IMR-90 (cell line): ENCODE measurements at regions not wholly inside any gene's neighbourhood (a gene's known extent, or its start where the extent isn't known, plus 50 kb on each side); places are given as distances from the start of the nearest gene placed in this dataset.

Source experiments
- ATAC-seq: fragments of 200-7000 bp; cut with Tn5 transposase; 2 replicates; pipeline ENCODE4 v1.9.1; 2020; ENCODE audit warnings: low read depth, mild to moderate bottlenecking, moderate library complexity
- BruUV-seq: library from RNA; stranded (reverse); fragments of 400-500 nt; replicated peaks from 2 replicates; lab custom pipeline; 2021; lab: Mats Ljungman, UMichigan
- CTCF ChIA-PET: fragments of 300-600 bp; formaldehyde crosslinking; extraction: SDS; loops from one replicate; lab custom pipeline; 2021; ENCODE audit warnings: antibody characterized with exemption; lab: Yijun Ruan, JAX
- POLR2A ChIA-PET: fragments of 300-600 bp; sonication (Branson Sonifier 250); formaldehyde crosslinking; loops from one replicate; lab custom pipeline; 2022; ENCODE audit warnings: antibody characterized with exemption; ENCODE audit not compliant: unreplicated experiment; lab: Charles Lee
- DNase-seq: peaks from one replicate; pipeline ENCODE4 v3.0.0; 2013
- H2AFZ ChIP-seq: replicated peaks from 2 replicates; pipeline ENCODE3; 2013; ENCODE audit warnings: low read length, mild to moderate bottlenecking; ENCODE audit not compliant: poor library complexity
- H2AK5ac ChIP-seq: 2 replicates; pipeline ENCODE4 v1.6.1; 2013; ENCODE audit warnings: low read depth, low read length, inconsistent platforms
- H2AK9ac ChIP-seq: replicated peaks from 2 replicates; pipeline ENCODE3; 2013; ENCODE audit warnings: mild to moderate bottlenecking, low read depth, low read length, moderate library complexity; ENCODE audit not compliant: poor library complexity
- H2BK120ac ChIP-seq: 2 replicates; pipeline ENCODE4 v1.6.1; 2013; ENCODE audit warnings: low read depth, low read length, inconsistent platforms
- H2BK15ac ChIP-seq: 3 replicates; pipeline ENCODE4 v1.6.1; 2013; ENCODE audit warnings: low read depth, low read length, inconsistent platforms
- H2BK20ac ChIP-seq: 2 replicates; pipeline ENCODE4 v1.6.1; 2013; ENCODE audit warnings: low read depth, mild to moderate bottlenecking, inconsistent platforms, low read length, moderate library complexity
- H2BK5ac ChIP-seq: 2 replicates; pipeline ENCODE4 v1.6.1; 2013; ENCODE audit warnings: mild to moderate bottlenecking, low read depth, low read length, inconsistent platforms; ENCODE audit not compliant: poor library complexity, severe bottlenecking
- H3K14ac ChIP-seq: replicated peaks from 2 replicates; pipeline ENCODE4 v1.6.1; 2013; ENCODE audit warnings: low read depth, low read length, inconsistent platforms
- H3K18ac ChIP-seq: 2 replicates; pipeline ENCODE4 v1.6.1; 2013; ENCODE audit warnings: low read depth, low read length, control low read depth
- H3K23ac ChIP-seq: 2 replicates; pipeline ENCODE4 v1.6.1; 2013; ENCODE audit warnings: low read depth, low read length, inconsistent platforms
- H3K27ac ChIP-seq: 2 replicates; pipeline ENCODE4 v1.5.1; 2013; ENCODE audit warnings: mild to moderate bottlenecking, control low read depth, low read length; ENCODE audit not compliant: insufficient read depth
- H3K27me3 ChIP-seq: 2 replicates; pipeline ENCODE4 v1.6.1; 2013; ENCODE audit warnings: low read length; ENCODE audit not compliant: control insufficient read depth, insufficient read depth
- H3K36me3 ChIP-seq: 2 replicates; pipeline ENCODE4 v1.6.1; 2013; ENCODE audit warnings: low read length, mixed read lengths; ENCODE audit not compliant: control insufficient read depth, insufficient read depth
- H3K4ac ChIP-seq: 2 replicates; pipeline ENCODE4 v1.6.1; 2013; ENCODE audit warnings: low read depth, low read length, inconsistent platforms
- H3K4me1 ChIP-seq: 2 replicates; pipeline ENCODE4 v1.6.1; 2013; ENCODE audit warnings: low read length, mixed read lengths; ENCODE audit not compliant: control insufficient read depth, insufficient read depth
- H3K4me2 ChIP-seq: 2 replicates; pipeline ENCODE4 v1.6.1; 2013; ENCODE audit warnings: low read depth, mild to moderate bottlenecking, control low read depth, low read length, moderate library complexity
- H3K4me3 ChIP-seq: 2 replicates; pipeline ENCODE4 v1.5.1; 2013; ENCODE audit warnings: low read depth, mild to moderate bottlenecking, control low read depth, low read length, moderate library complexity; ENCODE audit not compliant: insufficient read depth
- H3K56ac ChIP-seq: 2 replicates; pipeline ENCODE4 v1.6.1; 2013; ENCODE audit warnings: low read length, inconsistent platforms; ENCODE audit not compliant: insufficient read depth; ENCODE audit errors: extremely low read depth
- H3K79me1 ChIP-seq, 2 experiments: 2 replicates each; pipeline ENCODE4 v1.6.1; 2013; ENCODE audit warnings: low read length in 2 of 2, inconsistent platforms in 1 of 2, low read depth in 1 of 2
- H3K9ac ChIP-seq: 2 replicates; pipeline ENCODE4 v1.6.1; 2013; ENCODE audit warnings: low read depth, low read length, control low read depth
- H3K9me1 ChIP-seq: 2 replicates; pipeline ENCODE4 v1.6.1; 2013; ENCODE audit warnings: low read length, inconsistent platforms; ENCODE audit not compliant: insufficient read depth
- H3K9me3 ChIP-seq: 2 replicates; pipeline ENCODE4 v1.6.1; 2013; ENCODE audit warnings: low read length; ENCODE audit not compliant: control insufficient read depth, insufficient read depth
- H4K20me1 ChIP-seq: 2 replicates; pipeline ENCODE4 v1.6.1; 2013; ENCODE audit warnings: low read length, inconsistent platforms; ENCODE audit not compliant: insufficient read depth
- H4K5ac ChIP-seq: 2 replicates; pipeline ENCODE4 v1.6.1; 2013; ENCODE audit warnings: mild to moderate bottlenecking, low read depth, low read length, control low read depth
- H4K8ac ChIP-seq, 2 experiments: 2 replicates each; pipeline ENCODE4 v1.6.1; 2013; ENCODE audit warnings: low read depth in 2 of 2, low read length in 2 of 2, control low read depth in 1 of 2, inconsistent platforms in 1 of 2
- H4K91ac ChIP-seq: 2 replicates; pipeline ENCODE4 v1.6.1; 2013; ENCODE audit warnings: low read depth, low read length, inconsistent platforms; ENCODE audit not compliant: insufficient read depth
- BHLHE40 ChIP-seq: fragments of 150-350 bp; IDR thresholded peaks from 2 replicates; pipeline ENCODE4 v1.6.1; 2016; ENCODE audit warnings: mild to moderate bottlenecking, low read depth, low read length
- CEBPB ChIP-seq: IDR thresholded peaks from 2 replicates; pipeline ENCODE4 v1.6.1; 2012; ENCODE audit warnings: low read depth, low read length, improper control_type of control experiment
- FOS ChIP-seq: fragments of 150-350 bp; IDR thresholded peaks from 2 replicates; pipeline ENCODE4 v1.6.1; 2016; ENCODE audit warnings: low read depth, low read length
- MAFK ChIP-seq: IDR thresholded peaks from 2 replicates; pipeline ENCODE4 v1.6.1; 2012; ENCODE audit warnings: low read depth, low read length, improper control_type of control experiment
- MAZ ChIP-seq: IDR thresholded peaks from 2 replicates; pipeline ENCODE4 v1.6.1; 2012; ENCODE audit warnings: low read depth, mild to moderate bottlenecking, low read length, improper control_type of control experiment, moderate library complexity, borderline replicate concordance
- MXI1 ChIP-seq: IDR thresholded peaks from 2 replicates; pipeline ENCODE4 v1.6.1; 2012; ENCODE audit warnings: low read depth, mild to moderate bottlenecking, low read length, moderate library complexity, borderline replicate concordance
- POLR2A ChIP-seq: IDR thresholded peaks from 2 replicates; pipeline ENCODE4 v1.6.1; 2012; ENCODE audit warnings: mild to moderate bottlenecking, low read depth, low read length
- RCOR1 ChIP-seq: IDR thresholded peaks from 2 replicates; pipeline ENCODE4 v1.6.1; 2012; ENCODE audit warnings: mild to moderate bottlenecking, low read length, improper control_type of control experiment; ENCODE audit not compliant: insufficient replicate concordance
- SMC3 ChIP-seq: fragments of 150-350 bp; IDR thresholded peaks from 2 replicates; pipeline ENCODE4 v1.6.1; 2016; ENCODE audit warnings: low read depth, mild to moderate bottlenecking, antibody characterized with exemption, low read length, moderate library complexity
- WGBS, 2 experiments: methylation state at CpG; one replicate each; pipeline versions ENCODE4 v1.1.5 to v1.1.7; 2013; ENCODE audit warnings: missing lambda C conversion rate in 2 of 2; ENCODE audit not compliant: insufficient read length in 1 of 2; ENCODE audit errors: extremely low coverage in 2 of 2; 5-methylcytosine and 5-hydroxymethylcytosine counted together
- dilution Hi-C: fragments of 300-500 bp; cut with HindIII; formaldehyde crosslinking; loops from one replicate; pipeline ENCODE4 v1.14.3; 2018; ENCODE audit warnings: low sequenced_read_pairs; ENCODE audit not compliant: unreplicated experiment
- in situ Hi-C: fragments of 300-500 bp; cut with MboI; formaldehyde crosslinking; loops from 3 replicates; pipeline ENCODE4 v1.14.3; 2019; ENCODE audit warnings: low sequenced_read_pairs, inconsistent platforms, mixed read lengths
- intact Hi-C: fragments of 100-400 bp; cut with micrococcal nuclease; formaldehyde crosslinking; loops from 2 replicates; pipeline ENCODE4 v1.10.0; 2022
- TF ChIP-seq, protein P1 (sequence below): fragments of 150-350 bp; IDR thresholded peaks from 2 replicates; pipeline ENCODE4 v1.6.1; 2017; ENCODE audit warnings: mild to moderate bottlenecking, antibody characterized with exemption, low read length, low read depth
- TF ChIP-seq, protein P2 (sequence below): conservative IDR thresholded peaks from 2 replicates; pipeline ENCODE4 v1.5.1; 2012; ENCODE audit warnings: mild to moderate bottlenecking, low read depth, low read length, improper control_type of control experiment
- TF ChIP-seq, protein P3 (sequence below): fragments of 150-350 bp; IDR thresholded peaks from 2 replicates; pipeline ENCODE4 v1.6.1; 2016; ENCODE audit warnings: low read depth, mild to moderate bottlenecking, low read length, moderate library complexity, borderline replicate concordance

DNA sequence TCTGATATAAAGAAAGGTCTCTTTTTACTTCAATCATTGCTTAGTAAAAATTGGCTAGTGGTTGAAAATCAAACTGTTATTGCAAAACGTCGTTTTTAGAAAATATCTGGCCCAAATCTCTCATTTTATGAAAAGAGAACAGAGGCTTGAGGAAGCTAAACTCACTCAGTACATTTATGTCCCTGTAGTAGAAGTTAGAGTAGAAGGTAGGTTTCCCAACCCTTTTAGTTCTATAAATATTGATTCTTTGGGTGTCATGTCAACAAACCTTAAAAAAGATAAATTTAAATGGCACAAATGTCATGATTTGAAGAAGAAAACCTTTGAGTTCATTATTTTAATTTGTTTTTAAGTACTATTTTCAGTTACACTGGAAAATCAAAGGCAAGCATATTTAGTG is 722.3 kb upstream of the NECTIN3 start:
- Histone ChIP-seq H4K5ac (no peak overlapping the region), H2BK120ac (no peak overlapping the region), H3K56ac (no peak overlapping the region), H3K14ac (no peak overlapping the region), H3K18ac (no peak overlapping the region), H3K36me3 (no peaks in the 10 kb centered on the region), H3K9ac (no peak overlapping the region), H3K79me1 (no peaks in the 10 kb centered on the region), H3K27me3 (no peaks in the 10 kb centered on the region), H2AFZ (no peak overlapping the region), H4K91ac (no peak overlapping the region), H3K4me2 (no peak overlapping the region), H3K4me3 (no peak overlapping the region), H2AK5ac (no peak overlapping the region), H3K9me3 (no peaks in the 10 kb centered on the region), H4K8ac (no peak overlapping the region), H4K20me1 (no peaks in the 10 kb centered on the region), H2BK5ac (no peak overlapping the region), H3K9me1 (peaks cover 4% of the 10 kb centered on the region), H2BK20ac (no peak overlapping the region), H3K4ac (no peak overlapping the region), H3K23ac (no peak overlapping the region), H3K4me1 (peaks cover 9% of the 10 kb centered on the region), H2AK9ac (no peak overlapping the region), H3K27ac (no peak overlapping the region), H2BK15ac (no peak overlapping the region)
- DNase-seq (no peak), ATAC-seq (no peak)
- ChIA-PET POLR2A (no interaction called here), CTCF (no interaction called here)
- WGBS, 2 experiments = no CpG with 5 or more reads among the region's 2 CpGs
- TF ChIP-seq MXI1 (no peak), MAFK (no peak), MAZ (no peak), SMC3 (no peak), RCOR1 (no peak), BHLHE40 (no peak), POLR2A (no peak), CEBPB (no peak), FOS (no peak)
- TF ChIP-seq, protein P1, sequence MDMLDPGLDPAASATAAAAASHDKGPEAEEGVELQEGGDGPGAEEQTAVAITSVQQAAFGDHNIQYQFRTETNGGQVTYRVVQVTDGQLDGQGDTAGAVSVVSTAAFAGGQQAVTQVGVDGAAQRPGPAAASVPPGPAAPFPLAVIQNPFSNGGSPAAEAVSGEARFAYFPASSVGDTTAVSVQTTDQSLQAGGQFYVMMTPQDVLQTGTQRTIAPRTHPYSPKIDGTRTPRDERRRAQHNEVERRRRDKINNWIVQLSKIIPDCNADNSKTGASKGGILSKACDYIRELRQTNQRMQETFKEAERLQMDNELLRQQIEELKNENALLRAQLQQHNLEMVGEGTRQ = no peak
- TF ChIP-seq, protein P2, sequence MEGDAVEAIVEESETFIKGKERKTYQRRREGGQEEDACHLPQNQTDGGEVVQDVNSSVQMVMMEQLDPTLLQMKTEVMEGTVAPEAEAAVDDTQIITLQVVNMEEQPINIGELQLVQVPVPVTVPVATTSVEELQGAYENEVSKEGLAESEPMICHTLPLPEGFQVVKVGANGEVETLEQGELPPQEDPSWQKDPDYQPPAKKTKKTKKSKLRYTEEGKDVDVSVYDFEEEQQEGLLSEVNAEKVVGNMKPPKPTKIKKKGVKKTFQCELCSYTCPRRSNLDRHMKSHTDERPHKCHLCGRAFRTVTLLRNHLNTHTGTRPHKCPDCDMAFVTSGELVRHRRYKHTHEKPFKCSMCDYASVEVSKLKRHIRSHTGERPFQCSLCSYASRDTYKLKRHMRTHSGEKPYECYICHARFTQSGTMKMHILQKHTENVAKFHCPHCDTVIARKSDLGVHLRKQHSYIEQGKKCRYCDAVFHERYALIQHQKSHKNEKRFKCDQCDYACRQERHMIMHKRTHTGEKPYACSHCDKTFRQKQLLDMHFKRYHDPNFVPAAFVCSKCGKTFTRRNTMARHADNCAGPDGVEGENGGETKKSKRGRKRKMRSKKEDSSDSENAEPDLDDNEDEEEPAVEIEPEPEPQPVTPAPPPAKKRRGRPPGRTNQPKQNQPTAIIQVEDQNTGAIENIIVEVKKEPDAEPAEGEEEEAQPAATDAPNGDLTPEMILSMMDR = no peak
- TF ChIP-seq, protein P3, sequence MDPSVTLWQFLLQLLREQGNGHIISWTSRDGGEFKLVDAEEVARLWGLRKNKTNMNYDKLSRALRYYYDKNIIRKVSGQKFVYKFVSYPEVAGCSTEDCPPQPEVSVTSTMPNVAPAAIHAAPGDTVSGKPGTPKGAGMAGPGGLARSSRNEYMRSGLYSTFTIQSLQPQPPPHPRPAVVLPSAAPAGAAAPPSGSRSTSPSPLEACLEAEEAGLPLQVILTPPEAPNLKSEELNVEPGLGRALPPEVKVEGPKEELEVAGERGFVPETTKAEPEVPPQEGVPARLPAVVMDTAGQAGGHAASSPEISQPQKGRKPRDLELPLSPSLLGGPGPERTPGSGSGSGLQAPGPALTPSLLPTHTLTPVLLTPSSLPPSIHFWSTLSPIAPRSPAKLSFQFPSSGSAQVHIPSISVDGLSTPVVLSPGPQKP = no peak
- intact Hi-C loops (no loop called here), dilution Hi-C loops (no loop called here), in situ Hi-C loops (no loop called here)
- no TSS peak for BruUV-seq
